Endothelial cell (in vitro differentiated cells): ENCODE measurements at regions not wholly inside any gene's neighbourhood (a gene's known extent, or its start where the extent isn't known, plus 50 kb on each side); places are given as distances from the start of the nearest gene placed in this dataset.

ENCODE experiments used
- DNase-seq: peaks from one replicate; pipeline ENCODE4 v3.0.0; 2021; ENCODE audit warnings: low spot score
- H3K27ac Mint-ChIP-seq: one replicate; pipeline ENCODE4 v1.8.0; 2021; ENCODE audit warnings: mixed read lengths, inconsistent platforms; ENCODE audit not compliant: unreplicated experiment
- H3K27me3 Mint-ChIP-seq: one replicate; pipeline ENCODE4 v1.8.0; 2021; ENCODE audit warnings: mild to moderate bottlenecking, moderate library complexity, mixed read lengths, inconsistent platforms; ENCODE audit not compliant: unreplicated experiment
- H3K36me3 Mint-ChIP-seq: one replicate; pipeline ENCODE4 v1.8.0; 2021; ENCODE audit warnings: mild to moderate bottlenecking, low read depth, mixed read lengths, inconsistent platforms; ENCODE audit not compliant: unreplicated experiment
- H3K4me1 Mint-ChIP-seq: one replicate; pipeline ENCODE4 v1.8.0; 2021; ENCODE audit warnings: mild to moderate bottlenecking, mixed read lengths, inconsistent platforms; ENCODE audit not compliant: unreplicated experiment
- H3K4me3 Mint-ChIP-seq: one replicate; pipeline ENCODE4 v1.8.0; 2021; ENCODE audit warnings: mild to moderate bottlenecking, mixed read lengths, inconsistent platforms; ENCODE audit not compliant: unreplicated experiment
- H3K9me3 Mint-ChIP-seq: one replicate; pipeline ENCODE4 v1.8.0; 2021; ENCODE audit warnings: mixed read lengths, inconsistent platforms; ENCODE audit not compliant: unreplicated experiment
- CTCF ChIP-seq: fragments of 200-600 bp; sonication (generic); IDR thresholded peaks from one replicate; pipeline ENCODE4 v1.5.0; 2021; ENCODE audit warnings: antibody characterized with exemption; ENCODE audit not compliant: unreplicated experiment

GRCh38 chr12:38161123-38162000 lies 155.2 kb upstream of the ALG10B start:
- Mint-ChIP-seq H3K4me1 (no peaks in the 10 kb centered on the region), H3K27me3 (peaks cover 16% of the 10 kb centered on the region), H3K27ac (no peak overlapping the region), H3K9me3 (peaks cover 31% of the 10 kb centered on the region), H3K4me3 (no peak overlapping the region), H3K36me3 (peaks cover 5% of the 10 kb centered on the region)
- TF ChIP-seq CTCF: no peak
- DNase-seq: no peak

- Mint-ChIP-seq H3K27me3 (peaks cover 22% of the 10 kb centered on the region), H3K36me3 (peaks cover 9% of the 10 kb centered on the region), H3K9me3 (peaks cover 36% of the 10 kb centered on the region), H3K27ac (no peak overlapping the region), H3K4me3 (peak overlapping the region; percentile 29), H3K4me1 (no peaks in the 10 kb centered on the region)
- no peak for TF ChIP-seq CTCF
- no peak for DNase-seq
These were observed 154.6 kb upstream of the ALG10B start for GRCh38 chr12:38162013-38162412.

- Mint-ChIP-seq H3K27me3 (peaks cover 19% of the 10 kb centered on the region), H3K4me1 (no peaks in the 10 kb centered on the region), H3K36me3 (peaks cover 9% of the 10 kb centered on the region), H3K4me3 (no peak overlapping the region), H3K9me3 (peaks cover 32% of the 10 kb centered on the region), H3K27ac (no peak overlapping the region)
- no peak for DNase-seq
- no peak for TF ChIP-seq CTCF
These were observed 153.7 kb upstream of the ALG10B start for GRCh38 chr12:38162708-38163441.

- no peaks in the 10 kb centered on the region for H3K4me1 Mint-ChIP-seq
- peaks cover 9% of the 10 kb centered on the region for H3K36me3 Mint-ChIP-seq
- peaks cover 19% of the 10 kb centered on the region for H3K27me3 Mint-ChIP-seq
- no peak for TF ChIP-seq CTCF
- no peak for DNase-seq
- no peak overlapping the region for H3K27ac Mint-ChIP-seq
- no peak overlapping the region for H3K4me3 Mint-ChIP-seq
- peaks cover 32% of the 10 kb centered on the region for H3K9me3 Mint-ChIP-seq
These were observed 153.2 kb upstream of the ALG10B start for GRCh38 chr12:38163442-38163801.

- no peak for TF ChIP-seq CTCF
- no peaks in the 10 kb centered on the region for H3K4me1 Mint-ChIP-seq
- H3K27ac Mint-ChIP-seq: no peak overlapping the region
- H3K4me3 Mint-ChIP-seq: no peak overlapping the region
- peaks cover 16% of the 10 kb centered on the region for H3K27me3 Mint-ChIP-seq
- H3K9me3 Mint-ChIP-seq: peaks cover 38% of the 10 kb centered on the region
- peaks cover 9% of the 10 kb centered on the region for H3K36me3 Mint-ChIP-seq
- DNase-seq: no peak
These were observed 150.3 kb upstream of the ALG10B start for GRCh38 chr12:38166225-38166624.
